HG03520 (cell line): ENCODE measurements at regions not wholly inside any gene's neighbourhood (a gene's known extent, or its start where the extent isn't known, plus 50 kb on each side); places are given as distances from the start of the nearest gene placed in this dataset.

Experiments
- ATAC-seq: cut with Tn5 transposase; IDR thresholded peaks from one replicate; pipeline ENCODE4 v1.9.1; 2021; ENCODE audit warnings: mild to moderate bottlenecking, moderate library complexity; ENCODE audit not compliant: unreplicated experiment

DNA sequence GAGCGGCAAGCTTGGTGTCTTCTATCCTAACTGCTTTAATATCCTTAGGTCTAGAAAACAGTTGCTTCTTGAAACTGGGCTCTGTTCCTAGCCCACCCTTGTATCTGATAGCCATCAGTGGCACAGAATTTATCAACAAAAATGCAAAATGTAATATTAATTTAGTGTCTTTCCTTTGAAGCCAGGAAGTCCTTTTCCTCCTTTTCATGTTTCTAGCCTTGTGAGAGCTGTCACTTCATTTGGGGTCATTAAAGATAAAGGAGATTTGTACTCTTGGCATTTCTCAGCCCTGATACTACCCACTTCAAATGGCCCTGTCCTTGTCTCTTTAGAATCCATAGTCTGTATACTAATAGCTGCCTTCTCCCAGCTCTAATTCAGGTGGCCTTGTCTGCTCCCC lies 111.0 kb downstream of the GAS1 start:
- no peak for ATAC-seq

- ATAC-seq = no peak
Observed at GRCh38 chr9:86830356-86830755, 117.0 kb downstream of the GAS1 start.

GRCh38 chr9:86829496-86830046 lies 117.7 kb downstream of the GAS1 start:
- no peak for ATAC-seq

DNA sequence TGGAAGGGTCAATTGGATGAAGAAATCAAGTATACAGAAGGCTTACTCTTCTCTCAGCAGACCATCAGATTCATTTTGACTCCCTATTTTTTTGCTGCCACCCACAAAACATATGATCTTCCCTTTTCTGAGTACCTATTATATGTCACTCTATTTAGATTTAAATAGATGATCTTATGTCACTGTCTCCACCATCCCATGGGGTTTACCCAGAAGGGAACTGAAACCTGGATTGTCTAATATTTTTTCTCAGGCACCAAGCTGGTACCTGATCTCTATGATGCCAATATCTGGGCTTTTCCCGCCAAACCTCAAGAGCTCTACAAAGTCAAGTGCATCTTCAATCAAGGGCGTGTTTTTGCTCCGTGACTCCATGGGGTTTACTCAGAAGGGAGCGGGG lies 118.7 kb downstream of the GAS1 start:
- ATAC-seq = no peak

DNA sequence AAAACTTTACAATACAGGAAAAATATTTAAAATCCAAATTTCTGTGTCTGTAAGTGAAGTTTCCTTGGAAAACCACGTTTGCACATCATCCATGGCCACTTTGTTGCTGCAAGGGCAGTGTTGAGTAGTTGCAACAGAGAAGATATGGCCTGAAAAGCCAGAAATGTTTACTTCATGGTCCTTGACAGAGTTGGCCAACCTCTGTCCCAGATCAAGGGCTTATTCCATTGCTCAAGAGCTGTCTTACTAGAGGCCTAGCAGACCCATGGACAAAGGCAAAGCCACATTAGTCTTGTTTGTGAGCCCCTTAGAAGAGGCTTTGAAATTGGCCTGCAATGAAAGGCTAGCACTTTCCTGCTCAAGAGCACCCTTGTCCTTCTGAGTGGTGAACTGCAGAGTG lies 119.4 kb downstream of the GAS1 start:
- ATAC-seq = no peak

GRCh38 chr9:86825299-86825698 lies 122.0 kb downstream of the GAS1 start:
- ATAC-seq = no peak

GRCh38 chr9:86822006-86822801 lies 125.1 kb downstream of the GAS1 start:
- ATAC-seq = no peak

DNA sequence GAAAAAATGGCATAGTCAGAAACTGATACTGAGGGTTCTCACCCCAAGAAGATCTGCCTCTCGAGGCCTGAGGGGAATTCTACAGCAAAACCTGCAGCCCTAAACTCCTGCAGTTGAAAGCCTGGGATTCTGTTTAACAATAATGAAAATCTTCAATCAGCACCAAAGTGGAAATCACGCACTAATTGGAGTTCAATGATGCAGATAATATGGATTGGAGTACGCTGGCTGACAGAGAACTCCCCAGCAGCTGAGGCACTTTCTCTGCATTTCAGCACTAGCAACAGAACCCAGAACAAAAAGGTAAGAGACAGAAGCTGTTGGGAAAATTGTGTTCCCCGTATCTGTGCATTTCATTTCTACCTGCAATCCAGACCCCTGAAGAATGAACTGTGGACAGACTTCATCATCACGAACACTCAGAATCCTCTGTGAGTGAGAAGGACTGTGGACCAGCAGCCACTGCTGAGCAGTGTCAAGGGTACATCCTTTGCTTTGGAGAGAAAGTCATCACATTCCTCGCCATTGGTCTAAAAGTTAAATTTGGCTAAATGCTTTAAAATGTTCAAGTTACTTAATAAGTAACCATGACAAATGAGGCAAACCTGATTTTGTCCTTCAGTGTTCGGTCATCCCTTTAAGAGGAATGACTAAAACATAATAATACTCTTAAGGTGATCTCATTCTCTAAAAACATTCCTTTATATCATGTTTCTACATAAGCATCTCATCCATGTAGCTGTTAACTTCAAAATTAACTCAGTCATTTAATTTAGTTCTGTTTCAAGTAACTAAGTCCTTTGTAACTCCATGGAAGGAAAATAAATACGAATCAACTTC lies 126.1 kb downstream of the GAS1 start:
- ATAC-seq = no peak

GRCh38 chr9:86819552-86819951 lies 127.8 kb downstream of the GAS1 start:
- ATAC-seq = no peak

- no peak for ATAC-seq
Observed at GRCh38 chr9:86818636-86819035, 128.7 kb downstream of the GAS1 start.

- no peak for ATAC-seq
Observed at GRCh38 chr9:86816868-86817267, 130.4 kb downstream of the GAS1 start.

DNA sequence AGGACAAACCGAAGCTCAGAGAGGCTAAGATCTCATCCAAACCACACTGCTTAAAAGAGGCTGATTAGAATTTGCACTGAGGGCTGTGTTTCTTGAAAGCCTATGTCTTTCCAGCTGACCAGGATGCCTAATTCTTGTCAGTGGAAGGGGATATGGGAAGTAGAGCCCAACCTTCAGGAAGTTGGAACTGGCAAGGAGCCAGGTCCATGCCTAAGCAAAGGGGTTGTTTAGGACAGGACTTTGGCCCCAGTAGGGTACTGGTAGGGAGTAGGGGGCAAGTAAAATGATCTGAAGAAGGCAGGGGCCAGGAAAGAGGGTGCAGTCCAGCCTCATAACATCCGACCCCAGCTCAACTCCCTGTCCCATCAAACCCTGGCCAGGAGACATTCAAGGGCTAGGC lies 130.9 kb downstream of the GAS1 start:
- ATAC-seq = no peak

- ATAC-seq = no peak
Observed at GRCh38 chr9:86812616-86813015, 134.7 kb downstream of the GAS1 start.

- no peak for ATAC-seq
Observed at GRCh38 chr9:86809759-86810367, 137.4 kb downstream of the GAS1 start.

DNA sequence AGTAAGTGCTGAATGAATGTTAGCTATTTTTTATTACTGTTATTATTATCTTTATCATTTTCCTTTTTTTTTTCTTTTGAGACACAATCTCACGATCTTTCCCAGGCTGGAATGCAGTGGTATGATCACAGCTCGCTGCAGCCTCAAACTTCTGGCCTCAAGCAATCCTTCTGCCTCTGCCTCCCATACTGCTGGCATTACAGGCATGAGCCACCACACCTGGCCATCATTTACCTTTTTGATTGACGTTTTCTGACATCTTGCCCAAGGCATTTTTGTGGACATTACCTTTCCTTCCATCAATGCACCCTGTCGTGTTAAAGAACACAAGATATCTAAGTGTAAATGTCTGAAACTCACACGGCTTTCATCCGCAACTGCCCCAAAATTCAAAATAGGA lies 138.2 kb downstream of the GAS1 start:
- ATAC-seq = no peak

GRCh38 chr9:86807367-86807976 lies 139.8 kb downstream of the GAS1 start:
- ATAC-seq = no peak

- ATAC-seq = no peak
Observed at GRCh38 chr9:86804011-86804410, 143.3 kb downstream of the GAS1 start.

GRCh38 chr9:86802900-86803673 lies 144.2 kb downstream of the GAS1 start:
- no peak for ATAC-seq

DNA sequence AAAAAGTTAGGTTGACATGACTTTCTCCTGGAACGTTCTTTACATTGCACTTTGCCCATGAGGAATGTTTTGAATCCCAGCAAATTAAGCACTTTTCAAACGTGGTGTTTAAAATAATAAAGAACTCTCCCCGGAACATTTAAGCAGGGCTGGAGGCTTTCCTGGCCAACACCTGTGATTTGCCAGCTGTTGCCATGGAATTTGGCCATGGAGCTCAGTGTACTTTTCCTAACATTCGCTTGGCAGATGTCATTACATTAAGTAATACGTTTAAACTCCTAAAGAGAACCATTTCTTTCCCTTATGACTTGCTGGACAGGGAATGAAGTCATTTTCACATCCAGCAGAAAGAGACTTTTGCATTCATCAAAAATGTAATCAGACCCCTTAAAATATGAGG lies 146.1 kb downstream of the GAS1 start:
- ATAC-seq = no peak

DNA sequence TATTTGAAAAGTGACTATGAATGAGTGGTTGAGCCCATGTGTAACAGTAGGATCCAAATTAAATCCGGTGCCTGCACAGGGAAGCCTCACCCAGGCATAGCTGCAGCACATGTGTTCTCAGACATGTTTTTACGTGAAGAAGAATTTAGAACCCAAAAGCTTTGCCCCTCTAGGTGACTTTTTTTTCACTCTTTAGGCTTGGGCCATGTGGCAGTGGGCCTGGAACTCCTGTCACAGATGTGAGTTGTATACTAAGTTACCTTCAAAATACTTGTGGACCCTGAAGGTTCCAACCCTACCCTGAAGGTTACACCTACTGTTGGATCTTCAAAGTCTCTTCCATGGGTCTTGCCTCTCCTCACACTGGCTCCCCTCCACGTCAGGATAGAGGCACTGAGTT lies 146.6 kb downstream of the GAS1 start:
- ATAC-seq = no peak
